Right cardiac atrium (tissue), 5 donors: ENCODE measurements at regions not wholly inside any gene's neighbourhood (a gene's known extent, or its start where the extent isn't known, plus 50 kb on each side); places are given as distances from the start of the nearest gene placed in this dataset.
A peak's percentile ranks its signal among the peaks of the same experiment; 100 is the strongest.

Experiments used
- ATAC-seq, 2 donors: fragments of 200-7000 bp; cut with Tn5 transposase; one replicate each; pipeline versions ENCODE4 v1.8.0 to v1.9.1; 2020; ENCODE audit warnings: moderate library complexity in 2 of 2, mild to moderate bottlenecking in 1 of 2
- DNase-seq, 3 donors: peaks; one replicate each; pipeline ENCODE4 v3.0.0-alpha.2; 2020
- H3K27ac ChIP-seq: one replicate; pipeline ENCODE4 v1.5.1; 2013; ENCODE audit warnings: mild to moderate bottlenecking, low read length, control low read depth, moderate library complexity
- H3K27me3 ChIP-seq: one replicate; pipeline ENCODE4 v1.6.1; 2013; ENCODE audit not compliant: control insufficient read depth, insufficient read depth
- H3K4me1 ChIP-seq: one replicate; pipeline ENCODE4 v1.6.1; 2013; ENCODE audit warnings: low read length; ENCODE audit not compliant: control insufficient read depth, insufficient read depth
- H3K4me3 ChIP-seq: one replicate; pipeline ENCODE4 v1.5.1; 2013; ENCODE audit warnings: low read length, control low read depth
- H3K9me3 ChIP-seq: one replicate; pipeline ENCODE4 v1.6.1; 2013; ENCODE audit warnings: low read length; ENCODE audit not compliant: control insufficient read depth
- WGBS: extraction: QIAGEN DNeasy Blood & Tissue Kit; methylation state at CpG from one replicate; pipeline ENCODE4 v1.1.7; 2013; 5-methylcytosine and 5-hydroxymethylcytosine counted together
- intact Hi-C, 4 donors: fragments of 100-400 bp; cut with DNase I; formaldehyde crosslinking; loops; one replicate each; pipeline versions ENCODE4 v1.11.0 to v1.14.0; 2022 to 2023
- donor health status: healthy with polysubstance abuse.
- donor health status: DM: no; HTN: yes; CAD: no.
- donor health status: DM: no; HTN: no; CAD: no.
- donor health status: DM: no; HTN: yes; CAD: no; lungs with severe emphysema.
- donor health status: DM: yes; HTN: yes; CAD: no.

DNA sequence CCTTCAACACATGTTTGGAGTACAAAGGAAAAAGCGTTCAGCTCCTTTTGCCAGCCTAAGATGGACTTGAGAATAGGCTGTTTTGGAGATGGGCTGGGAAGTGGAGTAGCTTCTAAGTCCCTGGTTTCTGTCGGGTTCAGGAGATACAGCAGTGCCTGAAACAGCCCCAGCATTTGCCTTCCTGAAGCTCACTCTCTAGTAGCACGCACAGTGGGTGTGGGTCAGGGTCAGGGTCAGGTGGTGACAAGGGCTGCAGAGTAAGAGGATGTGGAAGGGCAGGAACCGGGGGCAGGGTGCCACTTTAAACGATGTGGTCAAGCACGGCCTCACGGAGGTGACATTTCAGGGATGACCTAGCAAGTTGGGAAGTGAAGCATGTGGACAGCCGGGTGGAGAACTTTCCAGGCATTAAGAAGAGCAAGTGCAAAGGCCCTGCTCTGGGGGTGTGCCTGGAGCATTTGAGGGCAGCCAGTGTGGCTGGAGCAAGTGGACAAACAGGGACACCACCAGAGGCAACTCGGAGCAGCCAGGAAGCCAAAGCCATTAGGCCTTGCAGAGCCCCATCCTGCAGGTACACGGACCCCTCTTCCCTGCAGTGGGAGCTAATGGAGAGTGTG, 382.2 kb upstream of the ZMIZ1 start:
- Histone ChIP-seq H3K4me1 (no peaks in the 10 kb centered on the region), H3K27me3 (no peaks in the 10 kb centered on the region), H3K9me3 (no peaks in the 10 kb centered on the region), H3K27ac (no peak overlapping the region), H3K4me3 (no peak overlapping the region)
- no peak for ATAC-seq
- DNase-seq: no peak
- 84% methylated on average over 10 of the region's 10 CpGs for WGBS
- intact Hi-C loops: no loop called here

DNA sequence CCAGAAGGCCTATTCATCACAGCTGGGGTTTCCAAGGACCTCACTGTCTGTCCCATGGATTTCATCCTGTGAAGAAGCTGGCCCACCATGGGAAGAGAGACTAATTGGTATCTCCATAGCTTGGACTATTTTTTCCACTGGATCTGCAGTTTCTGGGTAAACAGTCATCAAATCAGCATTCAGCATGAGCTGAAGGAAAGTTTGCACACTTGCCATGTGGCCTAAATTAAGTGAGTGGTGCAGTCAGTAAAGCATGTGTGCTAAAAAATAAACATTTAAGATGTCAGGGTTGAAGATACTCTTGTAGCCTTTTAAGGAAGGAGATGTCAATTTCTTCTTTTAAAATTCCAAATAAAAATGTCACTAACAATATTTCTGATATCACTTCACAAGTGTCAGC, 381.1 kb upstream of the ZMIZ1 start:
- intact Hi-C loops: no loop called here
- ATAC-seq: no peak

GRCh38 chr10:78688230-78688900, 380.4 kb upstream of the ZMIZ1 start:
- Histone ChIP-seq H3K4me1 (no peaks in the 10 kb centered on the region), H3K9me3 (no peaks in the 10 kb centered on the region), H3K27ac (no peak overlapping the region), H3K27me3 (no peaks in the 10 kb centered on the region), H3K4me3 (no peak overlapping the region)
- ATAC-seq (no peak), DNase-seq (no peak)
- 80% methylated on average over 6 of the region's 6 CpGs for WGBS
- intact Hi-C loops: no loop called here

More for the DNA sequence above, 381.1 kb upstream of the ZMIZ1 start:
- no peak overlapping the region for H3K4me3 ChIP-seq
- no peak for DNase-seq
- H3K27ac ChIP-seq: no peak overlapping the region
- no peaks in the 10 kb centered on the region for H3K27me3 ChIP-seq
- no peaks in the 10 kb centered on the region for H3K4me1 ChIP-seq
- no peaks in the 10 kb centered on the region for H3K9me3 ChIP-seq

DNA sequence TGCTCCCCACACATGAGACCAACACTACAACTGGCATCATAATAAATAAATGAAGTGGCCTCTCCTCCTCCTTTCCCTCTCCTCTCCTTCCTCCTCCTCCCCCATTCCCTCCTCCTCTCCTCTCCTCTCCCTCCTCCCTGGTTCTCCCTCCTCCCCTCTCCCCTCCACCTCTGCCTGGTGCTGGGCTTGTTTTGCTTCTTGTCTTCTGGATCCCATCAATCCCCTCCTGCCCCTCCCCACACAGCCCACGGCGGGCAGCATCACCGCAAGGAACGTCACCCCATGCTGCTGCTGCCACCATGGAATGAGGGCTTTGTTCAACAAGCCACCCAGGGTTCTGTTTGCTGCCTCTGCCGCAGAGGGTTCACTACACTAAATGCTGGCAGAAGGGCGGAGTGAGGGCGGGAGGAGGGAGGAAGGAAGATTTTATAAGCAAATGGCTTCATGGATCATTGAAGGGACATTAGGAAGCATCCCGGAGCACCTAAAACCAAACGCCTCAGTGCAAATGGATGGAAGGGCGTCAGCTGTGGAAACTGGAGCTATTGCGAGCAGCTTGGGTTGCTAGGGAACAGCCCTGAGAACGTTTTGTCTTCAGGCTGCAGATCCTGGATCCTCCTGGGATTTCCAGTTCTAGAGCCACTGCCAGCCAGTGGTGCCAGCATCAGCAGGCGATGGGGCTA, 379.7 kb upstream of the ZMIZ1 start:
- intact Hi-C loops: no loop called here
- DNase-seq (peak; percentile 60 to 75 (median 73)), ATAC-seq (peak; percentile 60 to 80)
- Histone ChIP-seq H3K4me1 (no peaks in the 10 kb centered on the region), H3K9me3 (no peaks in the 10 kb centered on the region), H3K27me3 (no peaks in the 10 kb centered on the region), H3K27ac (no peak overlapping the region), H3K4me3 (no peak overlapping the region)
- WGBS: 53% methylated on average over 13 of the region's 13 CpGs

DNA sequence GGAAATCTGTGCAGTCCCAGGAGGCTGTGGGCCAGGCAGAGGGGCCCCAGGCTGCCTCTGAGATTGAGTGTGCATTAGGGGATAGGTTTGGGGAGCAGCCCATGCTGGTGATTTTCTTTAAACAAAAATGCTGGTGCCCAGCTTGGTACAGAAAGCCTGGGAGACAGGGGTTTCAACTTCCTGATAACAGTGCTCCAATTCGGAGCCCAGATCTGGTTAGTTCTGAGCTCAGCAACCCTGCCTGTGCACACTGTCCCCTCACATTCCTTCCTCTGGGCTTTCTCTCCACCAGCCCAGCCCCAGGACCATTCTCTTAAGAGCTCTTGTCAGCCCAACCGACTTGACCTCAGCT, 379.2 kb upstream of the ZMIZ1 start:
- DNase-seq (no peak), ATAC-seq (peak; percentile 14 to 45)
- intact Hi-C loops: no loop called here
- H3K4me3 ChIP-seq: no peak overlapping the region
- no peak overlapping the region for H3K27ac ChIP-seq
- no peaks in the 10 kb centered on the region for H3K4me1 ChIP-seq
- no peaks in the 10 kb centered on the region for H3K9me3 ChIP-seq
- WGBS: 43% methylated on average over 2 of the region's 2 CpGs
- no peaks in the 10 kb centered on the region for H3K27me3 ChIP-seq

DNA sequence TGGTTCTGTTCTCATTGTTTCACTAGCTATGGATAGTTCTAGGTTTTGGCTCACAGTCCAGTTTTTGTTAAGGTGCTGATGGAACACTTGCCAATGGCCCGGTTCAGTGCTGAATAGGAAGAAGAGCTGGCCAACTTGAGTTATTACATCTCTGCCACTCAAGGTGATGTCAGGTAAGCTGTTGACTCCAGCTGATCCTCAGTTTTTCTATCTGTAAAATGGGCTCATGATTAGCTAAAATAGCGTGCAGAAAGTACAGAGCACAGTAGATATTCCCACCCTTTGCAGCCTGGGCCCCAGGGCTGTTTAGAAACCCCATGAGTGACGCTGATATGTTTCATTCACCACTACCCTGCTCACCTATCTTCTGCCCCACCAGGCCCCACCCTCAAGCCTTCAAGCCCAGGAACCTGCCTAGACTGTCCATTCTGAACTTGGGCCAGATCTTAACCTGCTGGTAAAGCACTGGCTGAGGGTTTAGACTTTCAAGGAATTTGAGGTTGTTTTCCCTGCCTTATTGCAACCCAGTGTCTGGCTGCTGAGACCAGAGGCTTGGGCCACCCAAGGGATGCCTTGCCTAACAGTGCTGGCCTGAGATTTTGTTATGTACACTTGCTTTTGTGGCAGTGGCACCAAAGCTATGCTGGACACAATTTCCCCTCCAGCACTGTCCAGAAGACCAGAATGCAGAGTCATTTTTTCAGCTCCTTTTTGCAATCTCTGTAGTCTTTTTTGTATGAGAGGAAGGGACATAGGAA, 378.2 kb upstream of the ZMIZ1 start:
- H3K27ac ChIP-seq: no peak overlapping the region

DNA sequence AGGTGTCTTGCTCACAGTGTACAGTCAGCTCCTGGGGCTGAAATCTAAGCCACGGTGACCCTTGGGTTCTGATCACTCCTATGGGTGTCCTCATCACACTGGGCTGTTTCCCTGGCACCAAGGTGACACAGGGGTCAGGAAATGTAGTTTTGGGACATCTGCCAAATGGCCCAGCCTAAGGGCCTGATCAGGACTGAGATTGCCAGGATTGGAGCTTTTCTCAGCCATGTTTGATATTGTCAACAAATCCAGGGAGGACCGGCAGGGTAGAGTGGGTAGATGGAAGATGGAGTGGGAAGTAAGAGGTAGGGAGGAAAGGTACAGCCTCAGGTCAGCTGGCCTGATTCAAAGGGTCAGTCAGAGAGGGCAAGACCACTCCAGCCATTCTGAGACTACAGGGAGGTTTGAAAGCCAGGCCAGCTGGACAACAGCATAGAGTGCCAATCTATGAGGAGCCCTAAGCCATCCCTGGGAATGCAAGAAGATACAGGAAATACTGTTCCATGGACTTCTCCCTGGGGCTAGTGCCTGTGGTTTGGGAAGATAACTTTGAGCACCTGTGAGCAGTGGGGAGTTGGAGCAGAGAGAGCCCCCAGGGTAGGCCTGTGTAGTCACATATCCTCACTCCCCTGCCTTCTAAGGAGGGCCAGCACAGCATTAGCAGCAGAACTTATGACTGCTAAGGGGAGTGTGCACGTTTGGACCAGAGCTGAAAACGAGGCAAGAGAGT, 377.3 kb upstream of the ZMIZ1 start:
- Histone ChIP-seq H3K27me3 (no peaks in the 10 kb centered on the region), H3K4me1 (no peaks in the 10 kb centered on the region), H3K4me3 (no peak overlapping the region), H3K9me3 (no peaks in the 10 kb centered on the region), H3K27ac (no peak overlapping the region)
- intact Hi-C loops: no loop called here
- 76% methylated on average over 4 of the region's 4 CpGs for WGBS
- no peak for ATAC-seq
- DNase-seq: no peak

More for the DNA sequence above, 378.2 kb upstream of the ZMIZ1 start:
- Histone ChIP-seq H3K4me3 (no peak overlapping the region), H3K9me3 (no peaks in the 10 kb centered on the region), H3K27me3 (no peaks in the 10 kb centered on the region), H3K4me1 (no peaks in the 10 kb centered on the region)
- intact Hi-C loops: no loop called here
- WGBS: 83% methylated on average over 3 of the region's 3 CpGs
- ATAC-seq (no peak), DNase-seq (no peak)

GRCh38 chr10:78692071-78692470, 376.7 kb upstream of the ZMIZ1 start:
- Histone ChIP-seq H3K4me1 (no peaks in the 10 kb centered on the region), H3K9me3 (no peaks in the 10 kb centered on the region), H3K27ac (no peak overlapping the region), H3K4me3 (no peak overlapping the region), H3K27me3 (no peaks in the 10 kb centered on the region)
- no peak for DNase-seq
- intact Hi-C loops: no loop called here
- ATAC-seq: no peak
- 94% methylated on average over 4 of the region's 4 CpGs for WGBS

DNA sequence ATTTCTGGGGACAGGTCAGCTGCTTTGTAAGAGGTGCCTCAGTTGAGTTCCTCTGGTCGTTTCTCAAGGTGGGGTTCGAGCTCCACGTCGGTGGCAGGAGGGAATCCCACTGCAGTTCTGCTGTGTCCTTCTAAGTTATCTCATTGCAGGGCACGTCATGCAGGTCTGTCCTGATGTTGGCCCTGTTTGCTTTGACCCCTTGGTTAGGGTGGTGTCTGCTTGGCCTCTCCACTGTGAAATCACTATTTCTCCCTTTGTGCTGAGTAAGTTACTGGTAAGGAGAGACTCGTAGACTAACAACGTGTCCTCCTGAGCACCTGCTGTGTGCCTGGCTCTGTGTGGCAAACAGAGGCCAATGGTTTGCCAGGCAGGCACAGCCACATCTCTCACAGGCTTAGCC, 372.9 kb upstream of the ZMIZ1 start:
- Histone ChIP-seq H3K9me3 (no peaks in the 10 kb centered on the region), H3K4me1 (peaks cover 3% of the 10 kb centered on the region), H3K27me3 (no peaks in the 10 kb centered on the region), H3K27ac (no peak overlapping the region), H3K4me3 (no peak overlapping the region)
- 85% methylated on average over 7 of the region's 7 CpGs for WGBS
- intact Hi-C loops: no loop called here
- ATAC-seq: no peak
- no peak for DNase-seq

DNA sequence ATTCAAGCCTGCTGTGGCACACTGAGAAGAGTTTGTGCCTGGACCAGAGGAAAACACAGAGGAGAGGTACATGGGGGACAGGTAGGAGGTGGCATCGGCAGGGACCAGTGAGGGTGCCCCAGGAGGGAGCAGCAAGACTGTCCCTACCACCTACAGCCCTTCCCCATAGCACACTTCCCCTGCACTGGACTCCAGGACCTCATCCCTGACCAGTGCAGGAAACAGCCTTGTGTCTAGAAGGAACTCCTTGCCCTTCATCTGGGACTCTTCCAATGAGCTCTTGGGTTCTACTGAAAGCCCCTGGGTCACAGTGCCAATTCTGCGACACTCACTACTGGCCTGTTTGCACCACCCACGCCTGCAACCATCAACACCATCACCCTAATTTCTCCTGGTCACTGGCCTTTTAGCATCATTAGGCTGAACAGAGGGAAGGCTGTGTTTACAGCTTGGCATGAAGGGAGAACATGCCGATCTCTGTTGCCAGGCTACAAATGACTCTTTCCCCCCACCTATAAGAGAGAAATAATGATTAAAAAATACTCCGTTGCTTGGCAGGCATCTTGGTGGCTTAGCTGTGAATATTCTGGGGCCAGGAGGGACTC, 371.9 kb upstream of the ZMIZ1 start:
- no peak for DNase-seq
- no peak overlapping the region for H3K27ac ChIP-seq
- peaks cover 4% of the 10 kb centered on the region for H3K4me1 ChIP-seq
- 66% methylated on average over 5 of the region's 5 CpGs for WGBS
- H3K4me3 ChIP-seq: no peak overlapping the region
- intact Hi-C loops: no loop called here
- no peaks in the 10 kb centered on the region for H3K27me3 ChIP-seq
- no peak for ATAC-seq
- H3K9me3 ChIP-seq: no peaks in the 10 kb centered on the region
